ENCODE measurements at regions not wholly inside any gene's neighbourhood (a gene's known extent, or its start where the extent isn't known, plus 50 kb on each side); places are given as distances from the start of the nearest gene placed in this dataset.

DNA sequence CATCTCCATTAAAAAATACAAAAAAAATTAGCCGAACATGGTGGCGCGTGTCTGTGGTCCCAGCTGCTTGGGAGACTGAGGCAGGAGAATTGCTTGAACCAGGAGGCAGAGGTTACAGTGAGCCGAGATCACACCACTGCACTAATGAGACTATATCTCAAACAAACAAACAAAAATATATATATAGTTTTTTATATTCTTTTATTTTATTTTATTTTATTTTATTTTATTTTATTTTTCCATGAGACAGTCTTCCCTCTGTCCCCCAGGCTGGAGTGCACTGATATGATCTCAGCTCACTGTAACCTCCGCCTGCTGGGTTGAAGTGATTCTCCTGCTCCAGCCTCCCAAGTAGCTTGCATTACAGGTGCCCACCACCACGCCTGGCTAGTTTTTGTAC, 79.5 kb downstream of the IRF2BPL start:
- DNase-seq (ENCODE audit: low read depth in 2 of 2), result no peak

DNA sequence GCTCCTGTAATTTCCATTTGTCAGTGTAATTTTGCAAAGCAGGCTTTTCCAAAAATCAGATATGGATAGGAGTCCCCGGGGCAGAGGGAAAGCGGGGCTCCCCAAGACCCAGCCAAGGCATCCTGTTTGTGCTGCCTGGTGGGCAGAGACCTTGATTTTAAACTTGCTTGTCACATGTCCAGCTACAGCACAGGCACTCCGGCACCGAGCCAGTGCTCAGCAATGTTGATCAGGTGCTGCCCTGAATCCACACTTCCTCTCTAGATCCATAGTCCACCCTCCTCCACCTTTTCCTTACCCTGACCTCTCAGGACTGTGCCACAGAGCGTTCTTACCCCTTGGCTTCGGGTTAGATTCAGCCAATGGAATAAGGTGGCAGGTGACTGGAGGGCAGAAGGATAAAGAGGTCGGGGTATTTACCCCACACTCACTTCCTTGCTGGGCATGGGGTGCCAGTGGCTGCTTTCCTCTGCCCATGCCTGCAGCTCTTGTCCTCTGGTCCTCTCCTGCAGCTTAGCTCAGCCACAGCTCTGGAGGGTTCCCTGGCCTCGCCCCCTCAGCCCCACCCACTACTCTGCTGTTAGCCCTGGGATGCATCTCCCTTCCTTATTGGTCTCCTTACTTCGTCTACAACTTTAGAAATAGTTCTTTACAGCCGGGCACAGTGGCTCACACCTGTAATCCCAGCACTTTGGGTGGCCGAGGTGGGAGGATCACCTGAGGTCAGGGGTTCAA, 80.1 kb downstream of the IRF2BPL start:
- DNase-seq (ENCODE audit: low read depth in 2 of 2), result no peak

GRCh38 chr14:76947838-76948184, 80.7 kb downstream of the IRF2BPL start:
- no peak for DNase-seq (ENCODE audit: low read depth in 2 of 2)

GRCh38 chr14:76947078-76947837, 81.2 kb downstream of the IRF2BPL start:
- peak; percentile 60 to 74 for DNase-seq (ENCODE audit: low read depth in 2 of 2)

GRCh38 chr14:76946753-76947077, 81.8 kb downstream of the IRF2BPL start:
- DNase-seq (ENCODE audit: low read depth in 2 of 2), result no peak

- DNase-seq (ENCODE audit: low read depth in 2 of 2), result no peak
Measured at GRCh38 chr14:76943072-76943471, 85.4 kb downstream of the IRF2BPL start.

DNA sequence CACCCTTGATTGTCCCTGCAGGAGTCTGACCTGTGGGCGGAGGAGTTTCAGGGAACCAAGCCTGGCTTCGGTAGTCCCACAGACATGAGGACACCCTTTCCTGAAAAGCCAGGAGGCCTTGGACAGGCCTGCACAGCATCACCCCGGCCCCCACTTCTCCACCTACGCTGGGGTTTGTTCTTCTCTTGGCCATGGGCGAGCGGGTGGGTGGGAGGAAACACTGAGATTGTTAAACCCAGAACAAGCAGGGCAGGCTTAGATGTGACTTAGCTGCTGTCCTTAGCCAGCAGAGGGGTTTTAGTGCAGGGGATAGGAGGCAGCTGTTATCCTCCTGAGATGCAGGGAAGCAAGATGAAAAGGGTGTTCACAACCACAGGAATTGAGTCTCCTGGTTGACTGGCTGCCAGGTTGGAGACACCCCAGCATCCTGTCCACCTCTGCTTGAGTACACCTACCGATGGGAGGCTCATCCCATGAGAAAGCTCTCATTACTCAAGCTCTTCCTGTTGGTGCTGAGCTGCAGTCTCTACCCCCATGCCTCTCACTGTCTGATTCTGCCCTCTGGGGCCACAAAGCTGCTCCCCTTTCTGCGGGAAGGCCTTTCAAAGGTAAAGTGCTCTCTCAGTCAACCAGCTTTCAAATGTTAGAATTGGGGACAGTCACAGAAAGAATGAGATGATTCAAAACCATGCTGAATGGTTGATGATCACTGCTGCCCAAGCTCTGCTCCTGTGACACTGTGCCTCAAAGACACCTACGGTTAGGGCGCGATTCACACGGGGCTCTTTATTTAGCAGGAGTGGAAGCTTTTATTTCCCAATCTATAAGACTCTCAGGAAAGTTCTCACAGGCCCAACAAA, 86.3 kb downstream of the IRF2BPL start:
- DNase-seq (ENCODE audit: low read depth in 2 of 2), result no peak

DNA sequence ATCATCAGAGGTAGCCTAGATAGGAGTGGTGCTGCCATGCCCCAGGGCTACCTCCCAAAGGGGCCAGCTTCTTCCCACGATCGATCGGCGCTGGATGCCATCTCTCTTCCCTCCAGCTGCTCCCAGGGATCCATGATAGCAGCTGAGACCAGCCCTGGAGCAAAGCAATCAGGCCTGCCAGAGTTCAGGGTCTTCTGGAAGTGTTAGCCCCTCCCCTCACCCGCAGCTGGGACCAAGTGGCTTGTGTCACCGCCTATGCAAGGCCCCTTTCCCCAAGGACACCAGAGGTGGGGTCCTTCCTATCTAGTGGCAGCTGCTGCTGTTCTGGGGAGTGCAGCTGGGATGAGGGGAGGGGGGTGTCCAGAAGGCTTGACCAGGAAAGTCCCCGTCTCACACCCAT, 87.0 kb downstream of the IRF2BPL start:
- DNase-seq (ENCODE audit: low read depth in 2 of 2), result no peak

DNA sequence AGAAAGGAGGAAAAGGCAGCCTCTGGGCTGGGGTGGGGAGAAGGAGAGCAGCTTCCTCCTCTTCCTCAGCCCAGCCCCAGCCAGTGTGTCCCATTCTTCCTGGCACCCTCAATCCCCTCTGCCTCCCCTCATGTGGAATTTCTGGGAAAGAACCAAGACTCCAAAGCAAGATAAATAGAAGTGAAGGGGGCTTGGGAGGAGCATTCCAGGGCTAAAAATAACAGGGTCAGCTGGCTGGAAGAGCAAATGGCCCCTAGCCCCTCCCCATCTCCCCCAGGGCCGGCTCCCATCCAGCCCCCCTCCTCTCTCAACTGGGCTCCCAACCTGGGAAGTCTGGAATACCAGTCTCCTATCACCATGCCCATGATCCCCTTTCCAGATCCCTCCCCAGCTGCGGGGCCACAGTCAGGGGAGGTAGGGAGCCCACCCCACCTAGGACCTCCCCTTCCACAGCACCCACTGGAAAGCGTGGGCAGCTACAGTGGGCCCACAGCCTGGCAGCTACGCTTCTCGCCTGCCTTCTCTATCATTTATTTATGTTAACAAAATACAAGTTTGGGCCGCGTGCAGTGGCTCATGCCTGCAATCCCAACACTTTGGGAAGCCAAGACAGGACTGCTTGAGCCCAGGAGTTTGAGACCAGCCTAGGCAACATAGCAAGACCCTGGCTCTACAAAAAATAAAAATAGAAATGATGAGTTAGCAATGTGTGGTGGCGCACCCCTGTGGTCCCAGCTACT, 88.3 kb downstream of the IRF2BPL start:
- DNase-seq (ENCODE audit: low read depth in 2 of 2), result no peak

DNA sequence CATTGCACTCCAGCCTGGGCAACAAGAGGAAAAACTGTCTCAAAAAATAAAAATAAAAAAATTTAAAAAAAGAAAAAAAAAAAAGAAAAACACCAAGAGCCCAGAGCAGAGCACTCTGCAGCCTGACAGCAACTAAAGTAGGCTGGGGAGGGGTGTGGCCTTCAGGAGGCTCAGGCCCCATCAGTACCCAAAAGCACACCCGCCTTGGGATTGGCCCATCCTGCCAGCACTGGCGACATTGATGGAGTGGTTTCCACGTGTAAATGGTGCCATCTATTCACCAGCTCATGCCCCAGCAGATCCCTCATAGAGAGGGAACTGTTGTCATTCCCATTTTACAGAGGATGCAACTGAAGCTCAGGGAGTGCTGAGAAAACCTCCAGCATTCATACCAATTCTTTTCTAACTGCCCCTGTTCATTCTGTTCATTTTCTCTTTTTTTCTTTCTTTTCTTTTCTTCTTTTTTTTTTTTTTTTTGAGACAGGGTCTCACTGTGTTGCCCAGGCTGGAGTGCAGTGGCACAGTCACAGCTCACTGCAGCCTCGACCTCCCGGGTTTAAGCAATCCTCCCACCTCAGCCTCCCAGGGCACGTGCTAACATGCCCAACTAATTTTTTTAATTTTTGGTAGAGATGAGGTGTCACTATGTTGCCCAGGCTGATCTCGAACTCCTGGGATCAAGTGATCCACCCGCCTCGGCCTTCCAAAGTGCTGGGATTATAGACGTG, 89.3 kb downstream of the IRF2BPL start:
- DNase-seq (ENCODE audit: low read depth in 2 of 2), result no peak

- no peak for DNase-seq (ENCODE audit: low read depth in 2 of 2)
Measured at GRCh38 chr14:76938092-76938500, 90.4 kb downstream of the IRF2BPL start.

GRCh38 chr14:76937181-76938091, 91.1 kb downstream of the IRF2BPL start:
- DNase-seq (ENCODE audit: low read depth in 2 of 2), result no peak

DNA sequence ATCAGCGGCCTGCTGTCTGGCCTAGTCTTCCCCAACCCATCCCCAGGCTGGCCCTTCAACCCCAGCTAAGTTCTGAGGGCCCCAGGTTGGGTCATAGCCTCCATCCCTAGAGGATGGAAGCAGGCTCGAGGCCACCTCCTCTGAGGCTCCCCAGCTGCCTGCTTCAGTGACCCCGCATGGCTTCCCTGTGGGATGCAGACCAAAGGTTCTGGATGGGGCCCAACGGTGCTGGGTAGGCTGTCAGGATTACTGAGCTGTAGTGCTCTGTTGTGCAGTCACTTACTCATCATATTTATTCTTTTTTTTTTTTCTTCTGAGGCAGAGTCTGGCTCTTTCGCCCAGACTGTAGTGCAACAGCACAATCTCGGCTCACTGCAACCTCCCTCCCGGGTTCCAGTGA, 92.0 kb downstream of the IRF2BPL start:
- DNase-seq (ENCODE audit: low read depth in 2 of 2), result no peak

- DNase-seq (ENCODE audit: low read depth in 2 of 2), result no peak
Measured at GRCh38 chr14:76933515-76933914, 95.0 kb downstream of the IRF2BPL start.

- no peak for DNase-seq (ENCODE audit: low read depth in 2 of 2)
Measured at GRCh38 chr14:76931631-76932402, 96.7 kb downstream of the IRF2BPL start.

DNA sequence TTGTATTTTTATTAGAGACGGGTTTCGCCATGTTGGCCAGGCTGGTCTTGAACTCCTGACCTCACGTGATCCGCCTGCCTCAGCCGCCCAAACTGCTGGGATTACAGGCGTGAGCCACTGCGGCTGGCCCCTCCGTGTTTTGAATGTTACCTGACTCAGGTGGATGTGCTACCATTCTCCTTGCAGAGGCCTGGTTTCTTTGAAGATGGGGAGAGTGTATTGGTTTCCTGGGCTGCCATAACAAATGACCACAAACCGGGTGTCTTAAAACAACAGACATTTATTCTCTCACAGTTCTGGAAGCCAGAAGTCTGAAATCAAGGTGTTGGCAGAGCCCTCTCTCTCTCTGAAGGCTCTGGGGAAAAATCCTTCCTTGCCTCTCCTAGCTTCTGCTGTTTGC, 98.0 kb downstream of the IRF2BPL start:
- DNase-seq (ENCODE audit: low read depth in 2 of 2), result no peak

DNA sequence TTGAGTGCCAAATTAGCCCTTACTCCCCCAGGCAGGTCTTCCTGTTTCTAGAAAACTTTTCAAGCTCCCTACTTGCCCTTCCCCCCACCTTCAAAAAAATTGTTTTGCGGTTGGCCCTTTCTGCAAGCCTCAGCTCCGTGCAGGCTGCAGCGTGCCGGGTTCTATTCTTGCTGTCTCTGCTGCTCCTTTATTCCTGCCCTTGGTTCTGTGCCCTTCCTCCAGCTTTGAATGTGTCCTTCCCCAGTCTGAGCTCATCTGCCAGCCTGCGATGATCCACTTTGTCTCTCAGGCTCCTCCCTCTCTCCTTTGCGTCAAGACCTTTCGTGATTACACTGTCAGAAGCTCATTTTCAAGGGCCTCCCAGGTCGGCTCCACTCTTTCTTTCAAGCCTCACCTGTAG, 98.6 kb downstream of the IRF2BPL start:
- no peak for DNase-seq (ENCODE audit: low read depth in 2 of 2)

DNA sequence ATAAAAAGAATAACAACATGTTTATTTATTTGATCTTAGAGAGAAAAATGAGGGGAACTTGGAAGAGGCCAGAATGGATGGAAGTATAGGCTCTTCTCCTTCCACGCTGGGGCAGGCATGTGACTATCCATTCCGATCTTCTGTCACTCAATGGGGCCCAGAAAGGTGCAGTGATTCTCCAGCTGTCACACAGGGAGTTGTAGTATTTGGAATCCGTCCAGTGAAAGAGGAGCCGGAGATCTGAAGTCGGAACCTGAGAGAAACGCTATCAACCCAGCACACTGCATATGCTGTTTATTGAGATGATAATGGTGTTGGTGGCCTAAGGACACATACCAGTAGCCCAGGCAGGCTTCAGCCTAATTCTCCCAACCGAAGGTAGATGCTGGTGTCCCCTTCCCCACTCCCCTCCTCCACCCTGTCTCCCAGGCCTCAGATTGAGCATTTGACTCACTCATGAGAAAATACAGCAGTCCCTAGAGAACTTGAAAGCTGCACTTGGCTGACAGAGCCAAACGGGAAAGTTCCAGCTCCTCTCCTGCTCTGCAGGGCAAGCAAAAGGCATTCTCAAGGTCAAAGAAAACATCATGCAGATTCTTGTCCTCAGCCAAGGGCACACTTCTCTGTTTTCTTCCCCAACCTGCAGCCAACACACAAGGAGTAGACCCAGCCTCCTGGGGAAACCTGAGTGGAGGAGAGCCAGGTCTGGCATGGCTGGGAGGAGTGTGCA, 100.4 kb downstream of the IRF2BPL start:
- no peak for DNase-seq (ENCODE audit: low read depth in 2 of 2)

Measured in activated CD8-positive, alpha-beta memory T cell treated with anti-CD3 and anti-CD28 coated beads for 4 hours (primary cell).